ENCODE measurements at regions not wholly inside any gene's neighbourhood (a gene's known extent, or its start where the extent isn't known, plus 50 kb on each side); places are given as distances from the start of the nearest gene placed in this dataset.

- no peak overlapping the region for H3K4me3 ChIP-seq (replicated peaks in 1 of 2; ENCODE audit: low read depth in 2 of 2, low read length in 2 of 2)
- no peak for DNase-seq (ENCODE audit: low read depth in 2 of 2)
- no peak for TF ChIP-seq CTCF (IDR thresholded peaks at IDR 0.05; ENCODE audit: low read depth, low read length)
Observed at GRCh38 chr1:93023281-93023680, 55.8 kb upstream of the MTF2 start.

GRCh38 chr1:93025572-93025971 lies 53.5 kb upstream of the MTF2 start:
- no peak overlapping the region for H3K4me3 ChIP-seq (replicated peaks in 1 of 2; ENCODE audit: low read depth in 2 of 2, low read length in 2 of 2)
- peak in 1 of 2 donors; percentile 66 for DNase-seq (ENCODE audit: low read depth in 2 of 2)
- no peak for TF ChIP-seq CTCF (IDR thresholded peaks at IDR 0.05; ENCODE audit: low read depth, low read length)

- DNase-seq (ENCODE audit: low read depth in 2 of 2), result no peak
- H3K4me3 ChIP-seq (replicated peaks in 1 of 2; ENCODE audit: low read depth in 2 of 2, low read length in 2 of 2), result no peak overlapping the region
- TF ChIP-seq CTCF (IDR thresholded peaks at IDR 0.05; ENCODE audit: low read depth, low read length), result no peak
Observed at GRCh38 chr1:93028542-93028941, 50.5 kb upstream of the MTF2 start.

All from cardiac fibroblast (primary cell).